Loucy (cell line): ENCODE measurements at regions not wholly inside any gene's neighbourhood (a gene's known extent, or its start where the extent isn't known, plus 50 kb on each side); places are given as distances from the start of the nearest gene placed in this dataset.

Experiments used
- H2AFZ ChIP-seq: fragments of 200-600 bp; sonication (generic); 2 replicates; pipeline ENCODE4 v1.6.0; 2016; ENCODE audit warnings: antibody characterized with exemption, mild to moderate bottlenecking, low read length, moderate library complexity
- H3F3A ChIP-seq: fragments of 200-600 bp; 2 replicates; pipeline ENCODE4 v1.6.0; 2016; ENCODE audit warnings: antibody characterized with exemption, low read depth, mild to moderate bottlenecking
- H3K27me3 ChIP-seq: fragments of 200-600 bp; sonication (generic); 2 replicates; pipeline ENCODE4 v1.6.1; 2014; ENCODE audit warnings: low read length, mild to moderate bottlenecking; ENCODE audit not compliant: insufficient read depth, poor library complexity, severe bottlenecking
- H3K36me3 ChIP-seq: fragments of 200-600 bp; sonication (generic); 2 replicates; pipeline ENCODE4 v1.6.1; 2016; ENCODE audit warnings: low read length; ENCODE audit not compliant: insufficient read depth
- H3K4me1 ChIP-seq: fragments of 200-600 bp; sonication (generic); 2 replicates; pipeline ENCODE4 v1.5.1; 2014; ENCODE audit warnings: low read length, mild to moderate bottlenecking; ENCODE audit not compliant: insufficient read depth, poor library complexity, severe bottlenecking
- H3K4me2 ChIP-seq: fragments of 200-600 bp; sonication (generic); 2 replicates; pipeline ENCODE4 v1.6.0; 2014; ENCODE audit warnings: antibody characterized with exemption, low read length, low read depth, mild to moderate bottlenecking; ENCODE audit not compliant: poor library complexity, severe bottlenecking
- H3K4me3 ChIP-seq: fragments of 200-600 bp; sonication (generic); 2 replicates; pipeline ENCODE4 v1.5.1; 2014; ENCODE audit warnings: low read length, mild to moderate bottlenecking, mixed read lengths; ENCODE audit not compliant: poor library complexity, severe bottlenecking
- H3K79me2 ChIP-seq: fragments of 200-600 bp; sonication (generic); 2 replicates; pipeline ENCODE4 v1.6.1; 2014; ENCODE audit warnings: low read length; ENCODE audit not compliant: insufficient read depth
- H3K9ac ChIP-seq: fragments of 200-600 bp; sonication (generic); 2 replicates; pipeline ENCODE4 v1.6.0; 2014; ENCODE audit warnings: mild to moderate bottlenecking, low read depth, low read length, moderate library complexity; ENCODE audit not compliant: poor library complexity, severe bottlenecking
- H3K9me2 ChIP-seq: fragments of 200-600 bp; sonication (generic); replicated peaks from 2 replicates; pipeline ENCODE4 v1.6.1; 2016; ENCODE audit warnings: low read depth, low read length, mixed read lengths
- H3K9me3 ChIP-seq: fragments of 200-600 bp; sonication (generic); 2 replicates; pipeline ENCODE4 v1.6.1; 2014; ENCODE audit warnings: mild to moderate bottlenecking, antibody characterized with exemption, low read length, low read depth; ENCODE audit not compliant: insufficient read depth
- H4K20me1 ChIP-seq: fragments of 200-600 bp; sonication (generic); 2 replicates; pipeline ENCODE4 v1.6.0; 2014; ENCODE audit warnings: antibody characterized with exemption, low read length, mild to moderate bottlenecking; ENCODE audit not compliant: insufficient read depth, poor library complexity, severe bottlenecking
- EZH2phosphoT487 ChIP-seq: fragments of 200-600 bp; IDR thresholded peaks from 2 replicates; pipeline ENCODE4 v1.6.1; 2018; ENCODE audit warnings: antibody characterized with exemption, mild to moderate bottlenecking, moderate library complexity, borderline replicate concordance
- TF ChIP-seq, protein P1 (sequence below): fragments of 200-600 bp; sonication (generic); conservative IDR thresholded peaks from 2 replicates; pipeline ENCODE4 v1.5.1; 2014; ENCODE audit warnings: mild to moderate bottlenecking, antibody characterized with exemption, low read length

DNA sequence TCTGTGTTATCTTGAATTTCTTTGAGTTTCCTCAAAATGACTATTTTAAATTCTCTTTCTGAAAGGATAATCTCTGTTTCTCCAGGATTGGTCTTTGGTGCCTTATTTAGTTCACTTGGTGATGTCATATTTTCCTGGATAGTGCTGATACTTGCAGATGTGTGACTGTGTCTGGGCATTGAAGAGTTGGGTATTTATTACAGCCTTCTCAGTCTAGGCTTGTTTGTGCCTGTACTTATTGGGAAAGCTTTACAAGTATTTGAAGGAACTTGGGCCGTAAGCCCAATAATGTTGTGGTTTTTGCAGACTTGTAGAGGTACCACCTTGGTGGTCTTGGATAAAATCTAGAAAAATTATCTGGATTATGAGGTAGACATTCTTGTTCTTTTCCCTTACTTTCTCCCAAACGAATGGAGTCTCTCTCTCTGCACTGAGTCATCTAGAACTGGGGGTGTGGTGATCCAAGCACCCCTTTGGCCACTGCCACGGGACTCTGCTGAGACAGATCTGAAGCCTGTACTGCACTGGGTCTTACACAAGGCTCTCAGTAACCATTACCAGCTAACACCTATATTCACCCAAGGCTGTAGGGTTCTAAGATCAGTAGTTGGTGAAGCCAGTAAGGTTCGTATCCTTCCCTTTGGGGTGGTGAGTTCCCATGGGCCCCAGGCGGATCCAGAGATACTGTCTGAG, 703.7 kb upstream of the MGAT4C start:
- Histone ChIP-seq H3K36me3 (no peaks in the 10 kb centered on the region), H2AFZ (no peak overlapping the region), H3K4me3 (no peak overlapping the region), H3K9ac (no peak overlapping the region), H4K20me1 (no peaks in the 10 kb centered on the region), H3K9me3 (no peaks in the 10 kb centered on the region), H3K4me1 (no peaks in the 10 kb centered on the region), H3F3A (no peaks in the 10 kb centered on the region), H3K4me2 (no peak overlapping the region), H3K27me3 (no peaks in the 10 kb centered on the region), H3K79me2 (no peaks in the 10 kb centered on the region), H3K9me2 (no peaks in the 10 kb centered on the region)
- no peak for TF ChIP-seq EZH2phosphoT487
- TF ChIP-seq, protein P1, sequence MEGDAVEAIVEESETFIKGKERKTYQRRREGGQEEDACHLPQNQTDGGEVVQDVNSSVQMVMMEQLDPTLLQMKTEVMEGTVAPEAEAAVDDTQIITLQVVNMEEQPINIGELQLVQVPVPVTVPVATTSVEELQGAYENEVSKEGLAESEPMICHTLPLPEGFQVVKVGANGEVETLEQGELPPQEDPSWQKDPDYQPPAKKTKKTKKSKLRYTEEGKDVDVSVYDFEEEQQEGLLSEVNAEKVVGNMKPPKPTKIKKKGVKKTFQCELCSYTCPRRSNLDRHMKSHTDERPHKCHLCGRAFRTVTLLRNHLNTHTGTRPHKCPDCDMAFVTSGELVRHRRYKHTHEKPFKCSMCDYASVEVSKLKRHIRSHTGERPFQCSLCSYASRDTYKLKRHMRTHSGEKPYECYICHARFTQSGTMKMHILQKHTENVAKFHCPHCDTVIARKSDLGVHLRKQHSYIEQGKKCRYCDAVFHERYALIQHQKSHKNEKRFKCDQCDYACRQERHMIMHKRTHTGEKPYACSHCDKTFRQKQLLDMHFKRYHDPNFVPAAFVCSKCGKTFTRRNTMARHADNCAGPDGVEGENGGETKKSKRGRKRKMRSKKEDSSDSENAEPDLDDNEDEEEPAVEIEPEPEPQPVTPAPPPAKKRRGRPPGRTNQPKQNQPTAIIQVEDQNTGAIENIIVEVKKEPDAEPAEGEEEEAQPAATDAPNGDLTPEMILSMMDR: no peak

DNA sequence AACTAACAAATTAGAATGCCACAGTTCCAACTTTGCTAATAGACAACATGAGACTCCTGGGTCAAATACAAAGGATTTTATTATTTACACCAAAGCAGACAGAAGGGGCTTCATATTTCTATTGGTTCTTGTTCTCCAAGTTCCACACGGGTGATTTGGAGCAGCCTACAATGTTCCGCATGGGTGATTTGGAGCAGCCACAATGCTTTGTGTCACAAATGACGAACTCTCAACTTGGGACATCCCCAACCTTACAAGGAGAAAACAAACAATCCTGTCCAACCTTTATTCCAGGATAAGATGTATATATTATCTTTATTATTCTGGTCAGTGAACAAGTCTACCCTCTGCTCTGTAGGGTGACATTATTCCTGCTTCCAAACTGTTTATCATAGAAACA, 694.3 kb upstream of the MGAT4C start:
- H3K9me3 ChIP-seq: no peaks in the 10 kb centered on the region
- H3K9me2 ChIP-seq: no peaks in the 10 kb centered on the region
- H3K4me1 ChIP-seq: no peaks in the 10 kb centered on the region
- H3K36me3 ChIP-seq: no peaks in the 10 kb centered on the region
- no peak overlapping the region for H3K4me2 ChIP-seq
- H3K79me2 ChIP-seq: no peaks in the 10 kb centered on the region
- H3K9ac ChIP-seq: no peak overlapping the region
- H3F3A ChIP-seq: no peaks in the 10 kb centered on the region
- no peaks in the 10 kb centered on the region for H3K27me3 ChIP-seq
- no peaks in the 10 kb centered on the region for H4K20me1 ChIP-seq
- no peak overlapping the region for H3K4me3 ChIP-seq
- TF ChIP-seq, protein P1: no peak
- no peak for TF ChIP-seq EZH2phosphoT487
- H2AFZ ChIP-seq: no peak overlapping the region

DNA sequence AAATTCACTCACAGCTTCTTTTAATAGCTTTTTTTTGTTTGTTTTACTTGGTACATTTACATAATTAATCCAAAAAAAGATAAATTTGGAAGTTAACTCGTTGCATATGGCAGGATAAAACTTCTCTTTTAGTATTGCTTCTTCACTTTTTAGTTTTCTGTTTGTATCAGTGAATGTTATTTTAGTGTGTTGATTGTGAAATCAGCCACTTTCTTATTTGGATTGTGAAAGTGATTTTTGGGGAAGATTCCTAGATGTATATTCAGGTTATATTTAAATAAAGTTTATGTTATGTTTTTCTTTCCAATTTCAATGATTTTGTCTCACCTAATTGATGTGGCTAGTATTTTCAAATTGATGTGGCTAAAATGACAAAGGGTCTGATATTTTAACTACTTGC, 693.9 kb upstream of the MGAT4C start:
- Histone ChIP-seq H3K9me3 (no peaks in the 10 kb centered on the region), H3K9me2 (no peaks in the 10 kb centered on the region), H3K4me1 (no peaks in the 10 kb centered on the region), H3K9ac (no peak overlapping the region), H3K79me2 (no peaks in the 10 kb centered on the region), H3F3A (no peaks in the 10 kb centered on the region), H3K4me2 (no peak overlapping the region), H4K20me1 (no peaks in the 10 kb centered on the region), H3K27me3 (no peaks in the 10 kb centered on the region), H3K36me3 (no peaks in the 10 kb centered on the region), H3K4me3 (no peak overlapping the region), H2AFZ (no peak overlapping the region)
- TF ChIP-seq EZH2phosphoT487: no peak
- TF ChIP-seq, protein P1: no peak
